Ascending aorta (tissue), 2 donors: ENCODE measurements at regions not wholly inside any gene's neighbourhood (a gene's known extent, or its start where the extent isn't known, plus 50 kb on each side); places are given as distances from the start of the nearest gene placed in this dataset.
A peak's percentile ranks its signal among the peaks of the same experiment; 100 is the strongest.

Source experiments
- DNase-seq, 2 donors: peaks; one replicate each; pipeline ENCODE4 v3.0.0-alpha.2; 2019; ENCODE audit warnings: low spot score in 2 of 2
- H3K27ac ChIP-seq, 2 donors: fragments of 200-600 bp; sonication (generic); one replicate each; pipeline ENCODE4 v1.5.1; 2016 to 2017; ENCODE audit warnings: mild to moderate bottlenecking in 1 of 2
- H3K27me3 ChIP-seq: fragments of 200-600 bp; sonication (generic); one replicate; pipeline ENCODE4 v1.5.1; 2017
- H3K36me3 ChIP-seq, 2 donors: fragments of 200-600 bp; sonication (generic); one replicate each; pipeline ENCODE4 v1.5.1; 2016
- H3K4me1 ChIP-seq, 2 donors: fragments of 200-600 bp; sonication (generic); one replicate each; pipeline ENCODE4 v1.5.1; 2016 to 2017; ENCODE audit warnings: mild to moderate bottlenecking in 1 of 2
- H3K4me3 ChIP-seq, 2 donors: fragments of 200-600 bp; sonication (generic); one replicate each; pipeline ENCODE4 v1.5.1; 2016 to 2017; ENCODE audit warnings: mild to moderate bottlenecking in 1 of 2
- H3K9me3 ChIP-seq, 2 donors: fragments of 200-600 bp; sonication (generic); one replicate each; pipeline ENCODE4 v1.5.1; 2016
- intact Hi-C: fragments of 100-400 bp; cut with DNase I; formaldehyde crosslinking; loops from one replicate; pipeline ENCODE4 v1.15.1; 2023
- TF ChIP-seq, protein P1 (sequence below), 3 experiments: fragments of 200-600 bp in 2 of 3; fragments of 450-650 bp in 1 of 3; sonication (generic) in 2 of 3; IDR thresholded peaks; one replicate each; pipeline ENCODE4 v1.5.1; 2016 to 2019; ENCODE audit warnings: antibody characterized with exemption in 3 of 3, mild to moderate bottlenecking in 1 of 3, moderate library complexity in 1 of 3

DNA sequence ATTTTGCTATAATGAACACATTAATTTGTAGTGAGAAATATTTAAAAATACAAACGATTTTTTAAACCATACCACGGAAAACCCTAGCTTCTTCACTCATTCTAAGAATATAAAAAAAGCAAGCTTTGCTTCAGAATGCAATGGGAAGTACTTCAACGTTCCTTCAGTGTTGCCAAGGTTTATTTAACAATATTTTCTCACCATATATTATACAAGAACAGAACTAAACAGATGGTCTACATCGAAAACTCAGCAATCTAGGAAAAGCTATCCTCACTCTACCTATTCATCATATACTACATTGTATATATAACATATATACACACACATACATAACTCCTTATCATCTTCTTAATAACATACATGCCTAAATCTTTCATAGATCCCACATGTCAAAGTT, 1047.4 kb downstream of the IGSF11 start:
- no peaks in the 10 kb centered on the region for H3K27me3 ChIP-seq
- no peaks in the 10 kb centered on the region for H3K9me3 ChIP-seq
- H3K4me3 ChIP-seq: no peak overlapping the region
- H3K36me3 ChIP-seq: no peaks in the 10 kb centered on the region
- no peaks in the 10 kb centered on the region for H3K4me1 ChIP-seq
- intact Hi-C loops: no loop called here
- TF ChIP-seq, protein P1, sequence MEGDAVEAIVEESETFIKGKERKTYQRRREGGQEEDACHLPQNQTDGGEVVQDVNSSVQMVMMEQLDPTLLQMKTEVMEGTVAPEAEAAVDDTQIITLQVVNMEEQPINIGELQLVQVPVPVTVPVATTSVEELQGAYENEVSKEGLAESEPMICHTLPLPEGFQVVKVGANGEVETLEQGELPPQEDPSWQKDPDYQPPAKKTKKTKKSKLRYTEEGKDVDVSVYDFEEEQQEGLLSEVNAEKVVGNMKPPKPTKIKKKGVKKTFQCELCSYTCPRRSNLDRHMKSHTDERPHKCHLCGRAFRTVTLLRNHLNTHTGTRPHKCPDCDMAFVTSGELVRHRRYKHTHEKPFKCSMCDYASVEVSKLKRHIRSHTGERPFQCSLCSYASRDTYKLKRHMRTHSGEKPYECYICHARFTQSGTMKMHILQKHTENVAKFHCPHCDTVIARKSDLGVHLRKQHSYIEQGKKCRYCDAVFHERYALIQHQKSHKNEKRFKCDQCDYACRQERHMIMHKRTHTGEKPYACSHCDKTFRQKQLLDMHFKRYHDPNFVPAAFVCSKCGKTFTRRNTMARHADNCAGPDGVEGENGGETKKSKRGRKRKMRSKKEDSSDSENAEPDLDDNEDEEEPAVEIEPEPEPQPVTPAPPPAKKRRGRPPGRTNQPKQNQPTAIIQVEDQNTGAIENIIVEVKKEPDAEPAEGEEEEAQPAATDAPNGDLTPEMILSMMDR (IDR thresholded peaks at IDR 0.05): no peak
- no peak overlapping the region for H3K27ac ChIP-seq
- no peak for DNase-seq

DNA sequence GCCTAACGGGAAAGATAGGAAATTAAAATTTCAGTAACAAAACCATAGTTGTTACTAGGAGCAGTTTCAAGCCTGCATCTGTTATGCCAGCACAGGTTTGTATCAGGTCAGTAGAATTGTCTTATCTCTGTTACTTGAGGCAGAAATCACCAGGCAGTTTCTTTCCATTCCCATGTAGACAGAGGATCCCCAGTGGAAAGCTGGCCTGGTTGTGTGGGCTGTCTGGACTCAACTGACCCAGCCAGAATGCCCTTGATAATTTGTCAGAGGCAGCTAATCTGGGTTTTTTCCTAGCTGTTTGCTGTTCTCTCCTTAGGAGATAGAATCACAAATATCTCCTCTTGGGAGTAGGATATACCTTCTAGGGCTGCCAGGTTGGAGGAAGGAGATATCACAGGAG, 1044.7 kb downstream of the IGSF11 start:
- intact Hi-C loops: no loop called here
- Histone ChIP-seq H3K4me1 (no peaks in the 10 kb centered on the region), H3K4me3 (no peak overlapping the region), H3K27ac (no peak overlapping the region), H3K36me3 (no peaks in the 10 kb centered on the region), H3K27me3 (no peaks in the 10 kb centered on the region), H3K9me3 (no peaks in the 10 kb centered on the region)
- DNase-seq: no peak
- TF ChIP-seq, protein P1 (IDR thresholded peaks at IDR 0.05): no peak

DNA sequence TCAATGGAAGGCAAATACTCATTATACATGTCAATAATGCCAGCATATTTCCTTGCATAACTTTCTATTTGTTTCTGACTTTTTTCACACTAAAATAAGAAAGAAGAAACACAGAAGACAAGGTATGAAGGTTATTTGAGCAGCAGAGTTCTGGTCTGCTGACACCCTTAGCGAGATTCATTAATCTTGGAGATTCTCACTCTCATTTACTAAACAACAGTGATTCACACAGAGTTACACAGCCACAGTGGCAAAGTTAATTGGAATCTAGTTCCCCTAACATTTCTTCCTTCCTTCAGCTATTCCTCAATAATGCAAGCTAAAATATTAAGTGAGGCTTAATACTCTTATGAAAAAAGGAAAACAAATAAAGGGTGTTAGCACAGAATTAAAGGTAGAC, 1044.0 kb downstream of the IGSF11 start:
- intact Hi-C loops: no loop called here
- TF ChIP-seq, protein P1 (IDR thresholded peaks at IDR 0.05): no peak

DNA sequence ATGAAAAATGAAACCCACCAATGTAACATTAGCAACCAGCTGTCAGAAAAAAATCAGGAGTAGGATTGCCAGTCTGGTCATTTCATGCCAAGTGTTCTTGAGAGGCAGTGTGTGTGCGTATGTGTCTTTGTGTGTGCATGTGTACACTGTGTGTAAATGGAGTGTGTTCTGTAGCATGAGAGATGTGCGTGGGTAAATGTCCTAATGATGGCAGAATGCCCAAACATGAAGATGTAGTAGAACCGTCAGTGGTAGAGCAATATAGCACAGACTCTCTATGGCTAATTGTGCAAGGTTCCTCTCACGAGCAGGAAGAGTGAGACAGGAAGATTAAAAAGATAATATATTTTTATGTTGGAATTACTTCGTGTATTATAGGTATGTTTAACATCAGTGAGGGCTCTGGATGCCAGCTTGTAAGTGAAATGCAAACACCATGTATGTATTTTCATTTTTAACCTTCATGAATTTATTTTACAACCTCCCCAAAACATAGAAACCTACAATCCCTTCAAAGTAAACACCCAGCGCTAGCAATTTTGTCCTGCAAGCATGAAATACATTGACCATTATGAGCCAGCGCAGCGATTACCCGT, 1038.7 kb downstream of the IGSF11 start:
- Histone ChIP-seq H3K4me3 (peak overlapping the region in 1 of 2 donors; percentile 56), H3K36me3 (no peaks in the 10 kb centered on the region), H3K9me3 (no peaks in the 10 kb centered on the region), H3K27me3 (no peaks in the 10 kb centered on the region), H3K27ac (no peak overlapping the region), H3K4me1 (no peaks in the 10 kb centered on the region)
- TF ChIP-seq, protein P1 (IDR thresholded peaks at IDR 0.05): no peak
- intact Hi-C loops: no loop called here
- DNase-seq: no peak

More for the DNA sequence above, 1044.0 kb downstream of the IGSF11 start:
- Histone ChIP-seq H3K4me3 (no peak overlapping the region), H3K27me3 (no peaks in the 10 kb centered on the region), H3K9me3 (no peaks in the 10 kb centered on the region), H3K27ac (no peak overlapping the region), H3K4me1 (no peaks in the 10 kb centered on the region), H3K36me3 (no peaks in the 10 kb centered on the region)
- no peak for DNase-seq

DNA sequence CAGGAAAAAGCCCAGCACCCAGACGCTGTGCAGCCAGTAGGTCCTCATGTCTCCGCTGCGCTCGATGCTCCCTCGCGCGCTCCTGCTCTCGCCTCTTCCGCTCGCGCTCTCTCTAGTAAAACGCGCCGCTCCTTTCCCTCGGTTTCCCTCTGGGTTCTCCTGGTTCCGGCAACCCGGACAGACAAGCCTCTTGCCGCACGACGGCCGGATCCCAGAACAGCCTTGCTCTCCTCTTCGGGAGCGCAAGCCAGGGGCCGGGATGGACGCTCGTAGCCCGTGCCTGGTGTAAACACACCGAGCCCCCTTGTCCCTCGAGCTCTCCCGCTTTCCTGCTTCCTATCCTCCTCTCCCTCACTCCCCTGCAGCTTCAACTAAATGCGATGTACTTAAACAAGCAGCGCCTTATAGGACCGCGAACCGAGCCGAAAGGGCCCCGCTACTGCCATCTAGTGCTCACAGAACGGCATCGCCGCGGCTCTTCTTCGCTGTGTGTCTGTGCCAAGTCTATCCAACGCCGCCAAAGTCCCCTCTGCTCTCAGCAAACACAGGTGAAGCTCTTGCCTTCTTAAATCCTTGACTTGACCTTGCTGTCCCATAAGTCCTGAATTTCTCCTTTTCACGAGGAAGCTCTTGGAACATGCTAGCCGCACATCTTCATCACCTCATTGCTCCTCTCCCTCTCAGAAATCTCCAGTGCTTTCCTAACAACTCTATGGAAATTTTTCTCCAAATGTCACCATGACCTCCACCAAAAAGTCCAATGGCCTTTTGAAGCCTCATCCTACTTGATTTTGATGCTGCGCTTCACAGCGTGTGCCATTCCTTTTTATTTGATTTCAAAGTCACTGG, 1037.2 kb downstream of the IGSF11 start:
- DNase-seq: peak in 1 of 2 donors; percentile 73
- peak overlapping the region; percentile 56 to 66 for H3K4me3 ChIP-seq
- no peaks in the 10 kb centered on the region for H3K9me3 ChIP-seq
- TF ChIP-seq, protein P1 (IDR thresholded peaks at IDR 0.05): peak; percentile 20 to 67 (median 59)
- intact Hi-C loops: no loop called here
- no peaks in the 10 kb centered on the region for H3K4me1 ChIP-seq
- H3K27me3 ChIP-seq: no peaks in the 10 kb centered on the region
- H3K36me3 ChIP-seq: no peaks in the 10 kb centered on the region
- no peak overlapping the region for H3K27ac ChIP-seq
